Activated CD8-positive, alpha-beta memory T cell treated with anti-CD3 and anti-CD28 coated beads for 24 hours (primary cell): ENCODE measurements at regions not wholly inside any gene's neighbourhood (a gene's known extent, or its start where the extent isn't known, plus 50 kb on each side); places are given as distances from the start of the nearest gene placed in this dataset.

ENCODE experiments used
- DNase-seq: peaks from one replicate; pipeline ENCODE4 v3.0.0-alpha.2; 2020

DNA sequence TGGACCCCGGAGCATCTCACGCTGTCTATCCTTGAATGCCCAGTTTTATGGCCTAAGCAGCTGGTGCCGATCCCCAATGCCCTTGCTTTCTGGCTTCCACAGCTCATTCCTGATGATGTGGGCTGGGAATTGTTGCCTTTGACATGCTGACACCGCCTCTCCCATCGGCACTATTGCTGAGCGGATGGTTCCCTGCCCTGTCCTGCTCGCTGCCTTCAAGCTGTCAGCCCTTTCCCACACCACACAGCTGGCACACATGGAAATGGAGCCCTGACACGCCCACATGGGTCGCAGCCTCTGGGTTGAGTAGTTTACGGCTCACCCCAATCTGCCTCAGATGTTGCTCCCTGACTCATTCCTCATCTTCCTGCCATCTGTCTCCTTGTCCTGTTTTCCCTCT, 110.2 kb upstream of the SESN3 start:
- no peak for DNase-seq

DNA sequence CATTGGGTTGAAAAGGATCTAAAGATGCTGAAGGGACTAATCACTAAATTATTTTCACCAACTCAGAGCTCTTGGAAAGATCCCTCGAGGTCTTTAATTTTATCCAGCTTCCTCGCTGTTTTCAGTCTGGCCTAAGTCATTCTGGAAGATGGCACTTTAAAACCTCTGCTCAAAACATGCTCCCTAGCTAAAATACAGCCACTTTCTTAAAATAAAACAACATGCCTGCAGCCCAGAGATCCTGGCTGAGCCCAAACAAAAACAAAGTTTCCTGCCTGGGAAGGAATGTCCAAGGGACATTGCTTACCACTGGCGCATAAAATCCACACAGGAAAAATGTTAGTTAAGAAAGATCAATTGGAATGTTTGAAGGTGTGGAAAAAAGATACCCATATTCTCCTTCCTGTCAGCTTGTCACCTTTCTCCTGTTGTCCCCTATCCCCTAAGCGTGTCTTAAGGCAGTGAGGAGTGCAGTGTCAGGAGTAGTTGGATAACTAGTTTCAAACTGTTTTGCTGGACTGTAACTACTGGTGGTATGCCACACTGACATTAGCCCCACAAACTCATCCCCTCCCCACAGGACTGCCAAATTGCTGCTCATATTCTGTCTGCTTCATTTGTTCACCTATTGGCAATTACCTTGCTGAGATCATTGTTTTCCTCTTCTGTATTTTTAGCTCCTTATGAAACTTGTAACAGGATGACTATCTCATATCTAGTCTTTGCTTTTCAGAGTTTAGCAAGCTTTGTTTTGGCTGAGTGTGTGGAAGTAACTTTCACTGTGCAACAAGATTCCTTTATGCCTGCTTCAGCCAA, 108.3 kb upstream of the SESN3 start:
- DNase-seq, result no peak

DNA sequence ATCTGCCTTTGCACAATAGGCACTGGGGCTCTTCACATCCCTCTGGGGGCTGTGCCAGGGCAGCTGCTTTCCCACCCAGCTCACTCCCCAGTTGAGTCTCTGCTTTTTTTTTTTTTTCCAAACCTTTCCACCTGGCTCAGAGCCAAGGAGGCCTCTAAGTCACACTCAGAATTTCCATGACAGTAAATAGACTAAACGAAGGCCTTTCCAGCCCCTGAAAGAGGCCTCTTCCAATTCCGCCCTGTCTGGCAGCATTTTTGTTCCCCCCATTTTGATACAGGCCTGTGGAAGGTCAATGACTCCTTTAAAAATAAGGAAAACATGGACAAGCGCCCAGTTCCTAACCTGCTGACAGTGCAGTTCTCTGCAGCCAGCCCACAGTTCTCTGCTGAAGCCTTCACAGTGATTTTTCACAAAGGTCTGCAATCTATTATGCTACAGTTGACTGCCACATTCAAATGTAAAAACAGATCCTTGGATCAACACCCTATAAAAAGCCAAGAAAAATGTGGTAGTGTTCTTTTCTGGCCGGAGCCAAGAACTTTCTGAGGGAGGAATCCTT, 107.5 kb upstream of the SESN3 start:
- no peak for DNase-seq

DNA sequence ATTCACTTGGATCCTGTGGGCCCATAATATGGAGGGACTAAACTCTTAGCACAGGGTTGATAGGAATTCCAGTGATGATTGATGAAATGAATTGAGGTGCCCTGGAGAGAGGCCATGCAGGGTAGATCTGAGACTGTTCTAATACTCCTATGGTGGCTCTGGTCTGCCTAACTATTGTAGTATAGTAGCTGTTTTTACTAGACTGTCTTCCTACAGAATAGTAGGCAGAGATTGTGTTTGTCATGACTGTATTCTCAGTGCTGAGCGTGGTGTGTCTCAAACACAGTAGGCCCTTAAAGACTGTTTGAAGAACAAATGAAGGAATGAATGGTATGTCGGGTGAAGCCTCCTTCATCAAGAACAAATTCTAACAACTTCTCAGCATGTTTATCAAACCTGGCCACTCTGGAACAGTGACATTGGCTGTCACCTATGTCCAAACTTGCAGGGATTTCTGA, 107.0 kb upstream of the SESN3 start:
- DNase-seq, result no peak

DNA sequence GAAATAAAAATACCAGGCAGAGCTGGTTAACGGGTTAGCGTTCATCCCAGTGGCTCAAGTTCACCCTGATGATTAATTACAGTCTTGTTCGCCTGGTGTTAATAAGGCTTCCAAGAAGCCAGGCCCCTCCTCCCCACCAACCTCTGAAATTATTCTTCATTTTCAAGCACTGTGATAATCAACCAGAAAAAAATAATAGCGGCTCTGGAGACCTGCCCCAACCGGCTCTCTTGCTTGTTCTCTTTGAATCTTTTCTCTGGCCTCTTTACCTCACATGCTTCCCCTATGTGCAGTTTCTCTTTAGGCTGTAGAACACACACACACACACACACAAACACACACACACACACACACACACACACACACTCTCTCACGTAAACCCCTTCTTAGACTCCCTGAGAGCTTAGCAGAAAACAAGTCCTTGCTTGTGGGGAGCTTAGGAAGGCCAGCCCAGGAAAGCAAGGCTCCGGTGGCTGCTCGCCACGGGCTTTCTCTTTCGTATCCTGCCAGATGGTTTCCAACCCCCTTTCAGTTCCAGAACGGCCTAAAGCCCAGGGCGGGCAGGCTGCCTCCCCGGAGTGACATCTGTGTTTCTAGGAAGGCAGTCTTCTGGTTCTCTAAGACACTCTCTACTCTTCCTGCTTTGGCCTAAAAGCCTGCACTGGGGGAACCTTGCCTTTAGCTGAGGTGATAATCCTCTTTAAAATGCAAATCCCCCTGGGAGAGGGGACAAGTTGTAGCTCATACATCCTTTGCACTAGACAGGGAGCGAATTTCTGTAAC, 106.4 kb upstream of the SESN3 start:
- peak; percentile 74 for DNase-seq

DNA sequence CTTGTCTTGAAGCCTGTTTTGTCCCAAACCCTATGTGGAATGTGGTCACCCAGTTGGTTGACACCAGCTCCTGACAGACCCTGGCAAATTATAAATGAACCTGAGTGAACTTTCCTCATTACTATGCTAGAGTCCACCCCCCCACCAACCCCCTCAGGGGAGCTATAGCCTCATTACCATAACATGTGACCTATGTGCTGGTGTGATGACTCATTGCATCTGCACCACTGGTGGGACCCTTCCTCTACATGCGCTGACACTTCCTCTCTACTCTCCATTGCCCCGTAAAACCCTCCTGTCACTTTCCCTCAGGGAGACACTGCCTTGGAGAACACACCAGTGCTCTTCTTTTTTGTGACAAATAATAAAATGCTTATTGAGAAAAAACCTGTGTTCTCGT, 105.0 kb upstream of the SESN3 start:
- DNase-seq, result no peak

DNA sequence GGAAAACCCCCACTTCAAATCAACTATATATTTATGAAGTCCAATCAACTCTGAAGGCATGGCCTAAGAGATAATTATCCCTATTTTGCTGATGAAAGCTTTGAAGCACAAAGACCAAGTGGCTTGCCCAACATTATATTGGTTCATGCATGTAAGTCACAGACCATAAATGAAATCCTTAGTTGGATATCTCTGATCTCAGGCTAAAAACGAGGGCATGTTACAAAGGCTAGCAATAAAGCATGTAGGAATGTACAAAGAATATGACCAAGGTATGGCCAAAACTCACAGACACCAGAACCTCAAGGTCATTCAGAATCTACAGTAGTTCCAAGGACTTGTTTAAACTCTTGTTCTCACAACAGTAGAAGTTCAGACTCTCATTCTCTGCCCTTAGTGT, 100.2 kb upstream of the SESN3 start:
- no peak for DNase-seq

DNA sequence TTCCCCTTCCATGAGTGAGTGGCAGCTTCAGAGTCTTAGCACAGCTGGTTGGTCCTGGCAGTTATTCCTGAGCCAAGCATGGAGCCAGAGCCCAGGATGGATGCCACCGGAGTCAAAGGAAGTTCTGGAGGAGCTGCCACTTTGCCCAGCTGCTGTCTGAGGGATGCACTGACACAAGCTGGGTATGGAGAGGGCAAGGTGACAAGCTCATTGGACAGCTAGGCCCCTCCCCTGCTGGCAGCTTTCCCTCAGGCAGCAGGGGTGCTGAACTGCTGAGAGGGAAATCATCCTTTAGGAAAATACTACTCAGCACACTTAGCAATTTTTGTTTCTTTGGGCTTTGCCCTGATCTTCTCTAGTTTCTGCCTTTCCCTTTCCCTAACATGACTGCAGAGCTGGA, 99.3 kb upstream of the SESN3 start:
- no peak for DNase-seq

DNA sequence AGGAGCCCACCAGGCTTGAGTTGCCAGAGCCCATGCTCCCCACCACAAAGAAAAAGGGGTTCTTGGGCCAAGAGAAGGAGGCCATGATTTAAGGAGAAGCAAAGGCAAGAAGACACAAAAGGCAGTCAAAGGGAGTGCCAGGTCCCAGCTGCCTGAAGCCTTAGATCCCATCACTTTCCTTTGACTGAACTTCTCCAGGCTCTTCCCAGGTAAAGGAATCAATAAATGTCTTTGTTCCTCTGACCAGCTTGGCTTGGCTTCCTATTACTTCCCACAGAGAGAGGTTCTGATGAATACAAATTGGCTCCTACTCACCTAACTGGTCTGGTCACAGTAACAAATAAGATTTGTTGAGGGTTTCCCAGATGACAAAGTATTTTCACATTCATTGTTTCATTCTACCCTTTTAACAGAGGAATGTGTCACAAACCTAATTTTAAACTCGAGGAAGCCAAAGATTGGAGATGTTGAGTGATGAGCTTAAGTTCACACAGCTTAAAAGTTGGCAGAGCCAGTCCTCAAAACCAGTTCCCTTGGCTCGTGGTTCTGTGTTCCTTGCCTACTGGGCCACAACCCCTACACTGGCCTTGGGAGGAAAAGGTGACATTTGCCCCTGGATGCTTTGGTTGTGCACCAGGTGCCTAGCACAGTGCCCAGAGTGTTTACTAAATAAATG, 96.4 kb upstream of the SESN3 start:
- DNase-seq, result no peak

DNA sequence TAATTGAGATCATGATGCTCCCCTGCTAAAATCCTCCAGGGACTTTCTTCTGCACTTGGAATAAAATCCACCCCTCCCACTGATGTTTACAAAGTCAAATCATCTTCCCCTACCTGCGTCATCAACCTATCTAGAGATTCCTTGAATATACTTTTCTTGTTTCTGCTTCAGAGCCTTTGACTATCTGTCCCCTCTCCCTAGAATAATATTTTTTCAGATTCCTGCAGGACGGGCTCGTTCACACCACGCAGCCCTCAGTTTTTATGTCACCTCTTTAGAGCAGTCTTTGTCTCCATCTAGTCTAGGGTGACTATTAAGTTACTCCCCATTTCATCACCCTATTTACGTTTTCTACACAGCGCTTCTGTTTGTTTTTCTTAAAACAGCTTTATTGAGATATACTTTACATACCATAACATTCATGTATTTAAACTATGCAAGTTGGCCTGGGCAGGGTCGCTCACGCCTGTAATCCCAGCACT, 94.8 kb upstream of the SESN3 start:
- DNase-seq, result no peak

DNA sequence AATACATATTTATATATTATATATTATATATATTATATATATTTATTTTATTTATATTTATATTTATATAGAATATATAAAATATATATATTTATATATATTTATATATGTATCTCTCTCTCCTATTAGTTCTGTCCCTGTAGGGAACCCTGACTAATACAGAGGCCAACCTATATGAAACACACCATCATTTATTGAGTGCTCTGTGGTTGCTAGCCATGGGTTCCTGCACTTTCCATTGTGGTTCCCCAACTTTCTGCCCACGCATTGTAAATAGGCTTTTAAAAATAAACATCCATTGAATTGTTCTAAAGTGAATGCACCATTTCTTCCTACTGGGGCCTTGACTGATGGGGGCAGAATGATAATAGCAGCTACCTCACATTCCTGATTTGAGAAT, 93.8 kb upstream of the SESN3 start:
- DNase-seq, result no peak

DNA sequence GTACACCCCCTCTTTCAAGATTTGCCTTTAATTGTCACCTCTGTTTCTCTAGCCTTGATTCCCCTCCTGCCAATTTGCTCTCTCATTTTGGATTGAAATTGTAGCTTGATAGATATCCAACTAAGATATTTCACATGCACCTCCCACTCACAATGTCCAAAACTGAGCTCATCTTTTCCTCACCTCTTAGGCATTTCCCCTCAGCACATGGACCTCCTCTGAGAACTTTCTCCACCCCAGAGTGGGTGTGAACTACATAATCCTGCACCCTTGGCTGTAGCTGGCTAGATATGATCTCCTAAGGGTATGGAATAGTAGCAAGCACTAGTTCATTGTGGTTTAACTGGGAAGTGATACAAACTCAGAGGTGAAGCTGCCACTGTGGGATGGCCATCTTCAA, 91.5 kb upstream of the SESN3 start:
- DNase-seq, result no peak

DNA sequence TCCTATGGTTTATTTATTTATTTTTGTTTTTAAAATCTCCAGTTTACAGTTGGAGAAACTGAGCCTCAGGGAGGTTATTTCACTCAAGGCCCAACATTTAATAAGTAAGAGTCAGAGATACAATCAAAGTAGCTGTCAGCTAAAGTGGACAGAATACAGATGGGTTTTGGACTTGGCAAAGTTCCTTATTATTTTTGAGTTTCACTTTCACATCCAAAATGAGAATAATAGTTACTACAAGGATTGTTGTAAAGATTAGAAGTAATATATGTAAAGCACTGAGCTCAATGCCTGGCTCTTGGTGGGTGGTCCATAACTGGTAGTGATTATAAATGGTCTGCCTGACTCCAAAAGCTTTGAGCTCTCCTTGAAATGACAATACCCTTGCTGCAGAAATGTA, 87.5 kb upstream of the SESN3 start:
- DNase-seq, result no peak

DNA sequence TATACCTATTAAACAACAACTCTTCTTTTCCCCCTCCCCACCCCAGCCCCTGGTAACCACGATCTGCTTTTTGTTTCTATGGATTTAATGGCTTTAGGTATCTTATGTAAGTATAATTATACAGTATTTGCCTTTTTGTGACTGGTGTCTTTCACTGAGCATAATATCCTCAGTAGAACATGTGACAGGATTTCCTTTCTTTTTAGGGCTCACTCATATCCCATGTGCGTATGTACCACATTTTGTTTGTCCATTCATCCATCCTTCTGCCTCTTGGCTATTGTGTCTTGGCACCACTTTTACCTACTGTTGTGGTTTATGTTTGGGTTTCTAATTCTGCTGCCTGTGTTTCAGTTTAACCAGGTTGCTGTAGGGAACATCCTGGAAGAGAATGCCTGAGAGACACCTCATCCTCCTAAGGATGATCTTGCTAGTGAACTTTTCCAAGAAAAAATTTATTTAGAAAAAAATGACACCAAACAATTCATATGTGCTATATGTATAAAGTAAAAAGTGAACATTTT, 77.6 kb upstream of the SESN3 start:
- DNase-seq, result no peak

DNA sequence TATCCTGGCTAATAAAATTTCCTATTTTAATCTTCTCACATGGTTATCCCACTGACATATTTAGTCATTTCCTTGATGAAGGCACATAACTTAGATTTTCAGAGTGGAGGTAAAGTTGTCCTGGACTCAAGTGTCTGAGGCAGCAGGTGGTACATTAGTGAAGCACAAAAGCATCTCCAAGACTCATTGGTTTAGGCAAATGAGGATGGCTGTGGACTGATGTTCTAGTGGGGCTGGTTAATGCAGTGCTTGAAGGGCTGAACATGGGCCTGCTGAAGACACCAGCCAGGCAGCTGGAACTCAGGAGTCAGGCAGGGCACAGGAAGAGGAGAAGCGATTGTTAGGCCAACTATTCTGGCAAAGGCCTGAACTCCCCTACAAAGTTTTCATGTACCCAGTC, 76.3 kb upstream of the SESN3 start:
- no peak for DNase-seq

DNA sequence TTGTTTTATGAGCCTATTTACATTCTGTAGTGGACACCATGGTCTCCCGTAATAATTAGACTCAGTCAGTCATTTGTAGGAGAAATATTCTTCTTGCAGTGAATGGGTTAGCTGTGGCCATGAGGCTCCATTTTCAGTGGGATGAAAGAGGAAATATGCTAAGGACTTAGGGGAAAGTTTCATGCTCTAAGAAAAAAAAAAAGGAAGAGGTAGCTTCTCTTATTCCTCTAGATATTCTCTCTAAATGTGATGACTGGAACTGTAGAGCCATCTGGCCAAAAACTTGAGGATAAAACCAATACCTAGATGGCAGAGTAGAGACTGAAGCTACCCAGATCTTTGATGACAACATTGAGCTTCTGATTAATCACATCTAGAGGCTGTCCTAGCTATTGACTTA, 75.8 kb upstream of the SESN3 start:
- no peak for DNase-seq

DNA sequence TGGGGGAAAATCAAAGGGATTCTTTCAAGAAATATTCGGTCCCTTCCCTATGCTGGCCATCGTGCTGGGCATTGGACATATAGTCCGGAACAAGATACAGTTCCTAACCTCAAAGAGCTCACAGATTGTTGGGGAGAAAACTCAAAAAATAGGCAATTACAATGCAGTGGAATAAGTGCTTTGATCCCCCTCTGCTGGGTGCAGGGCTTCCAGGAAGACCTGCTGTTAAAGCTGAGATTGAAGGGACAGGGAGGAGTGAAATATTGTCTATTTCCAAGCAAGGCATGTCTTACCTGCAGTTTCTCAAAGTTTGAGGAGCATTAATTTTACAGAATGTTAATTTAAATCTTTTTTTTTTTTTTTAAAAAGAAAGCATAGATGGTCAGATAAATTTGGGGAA, 75.1 kb upstream of the SESN3 start:
- no peak for DNase-seq

DNA sequence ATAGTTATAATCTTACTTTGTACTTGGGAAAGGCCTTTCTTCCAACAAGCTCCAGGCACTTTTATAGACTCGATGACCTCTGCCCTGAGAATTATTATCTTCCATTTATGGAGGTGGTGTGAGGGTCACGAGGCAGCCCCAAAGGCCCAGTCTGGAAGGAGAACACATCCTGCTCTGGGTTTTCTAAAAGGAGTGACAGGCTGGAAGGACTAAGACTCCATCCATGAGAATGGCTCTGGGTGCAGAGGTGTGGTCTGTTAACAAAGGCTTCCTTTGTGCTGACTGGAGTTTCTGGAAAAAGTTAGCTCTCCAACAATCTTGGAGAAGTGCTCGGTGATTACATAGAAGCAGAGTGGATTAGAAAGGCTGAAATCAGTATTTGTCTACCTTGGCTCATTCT, 74.7 kb upstream of the SESN3 start:
- no peak for DNase-seq

DNA sequence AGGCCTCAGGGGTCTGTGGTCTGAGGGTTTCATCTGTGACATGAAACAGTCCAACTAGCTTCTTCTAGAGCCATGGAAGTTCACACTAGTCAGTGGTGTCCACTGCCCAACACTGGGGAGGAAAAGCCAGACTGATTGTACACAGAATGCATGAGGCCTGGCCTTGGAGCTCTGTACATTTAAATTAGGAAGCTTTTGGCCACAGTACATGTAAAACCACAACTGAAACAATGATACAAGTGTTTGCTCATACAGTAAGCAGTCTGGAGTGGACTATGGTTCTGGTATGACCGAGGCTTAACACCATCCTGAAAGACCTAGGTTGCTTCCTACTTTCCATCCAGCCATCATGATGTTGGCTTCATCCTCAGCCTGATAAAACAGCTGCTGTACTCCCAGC, 73.8 kb upstream of the SESN3 start:
- no peak for DNase-seq

DNA sequence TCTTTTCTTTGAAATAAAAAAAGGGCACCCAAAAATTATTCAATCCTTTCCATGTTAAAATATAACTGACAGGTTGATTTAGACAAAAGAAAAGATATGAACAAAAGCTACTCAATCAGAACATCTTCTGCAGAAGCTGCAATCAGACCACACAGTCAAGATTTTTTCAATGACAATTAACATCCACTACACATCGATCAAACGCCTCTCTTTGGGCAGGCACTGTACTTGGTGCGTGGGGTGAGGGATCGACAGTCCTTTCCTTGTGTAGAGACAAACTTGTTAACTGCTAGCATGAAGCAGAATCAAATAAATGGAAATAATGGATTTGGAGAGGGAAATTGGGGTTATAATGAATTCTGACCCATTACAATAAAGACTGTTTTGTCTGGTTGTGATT, 71.2 kb upstream of the SESN3 start:
- no peak for DNase-seq

DNA sequence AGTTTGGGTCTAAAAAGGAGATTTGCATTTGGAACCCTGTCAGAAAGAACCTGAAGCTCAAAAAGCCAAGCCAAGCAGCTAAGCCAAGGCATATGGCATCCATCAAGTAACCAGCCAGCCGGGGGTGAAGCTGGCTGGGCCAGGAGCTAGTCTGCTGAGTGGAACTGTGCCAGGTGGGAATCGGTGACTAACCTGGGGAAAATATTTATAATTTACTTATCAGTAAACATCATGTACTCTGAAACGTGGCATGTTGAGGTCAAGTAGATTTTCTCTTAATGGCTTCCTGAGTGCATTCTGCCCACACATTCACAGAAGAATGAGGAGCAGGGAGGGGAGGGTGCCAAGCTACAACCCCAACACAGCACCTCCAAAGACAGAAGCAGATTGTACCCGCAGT, 70.5 kb upstream of the SESN3 start:
- DNase-seq, result no peak

DNA sequence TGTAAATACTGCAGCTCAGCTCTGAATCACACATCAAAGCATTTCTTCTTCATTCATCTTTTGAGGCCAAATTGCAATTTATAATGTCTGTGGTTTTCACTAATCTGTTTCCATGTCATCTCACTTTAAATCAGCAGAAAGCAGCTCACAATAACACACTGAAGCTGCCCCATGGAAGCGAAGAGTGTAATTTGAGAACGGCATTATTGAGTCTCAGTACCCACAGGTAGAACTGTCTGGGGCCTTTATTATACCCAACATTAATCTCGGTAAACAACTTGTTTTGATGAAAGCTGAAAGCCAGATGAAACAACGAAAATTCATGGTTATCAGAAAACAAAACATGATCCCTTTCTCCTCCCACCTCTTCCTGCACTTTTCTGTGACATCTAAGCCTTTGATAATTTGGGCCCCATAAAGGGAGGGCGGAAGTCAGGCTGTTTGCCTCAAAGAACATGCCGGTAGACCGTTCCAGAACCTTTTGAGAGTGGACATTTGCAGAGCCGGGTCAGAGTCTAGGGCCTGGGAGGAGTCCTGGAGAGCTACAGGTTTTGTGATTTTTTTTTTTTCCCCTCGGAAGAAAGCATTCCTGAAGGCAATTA, 68.2 kb upstream of the SESN3 start:
- DNase-seq, result no peak
